K562 (cell line): ENCODE measurements at regions not wholly inside any gene's neighbourhood (a gene's known extent, or its start where the extent isn't known, plus 50 kb on each side); places are given as distances from the start of the nearest gene placed in this dataset.

Experiments used
- PHF8 ChIP-seq: fragments of 200-600 bp; sonication (generic); IDR thresholded peaks from 2 replicates; pipeline ENCODE4 v1.6.1; 2012; ENCODE audit warnings: mixed run types, mild to moderate bottlenecking, inconsistent platforms, low read length, moderate library complexity, borderline replicate concordance
- ZNF121 ChIP-seq: sonication (generic); formaldehyde crosslinking; conservative IDR thresholded peaks from 2 replicates; pipeline ENCODE4 v1.8.0; 2022; ENCODE audit warnings: missing genetic modification reagents
- TF ChIP-seq, protein P1 (sequence below), 2 experiments: fragments of 450-650 bp in 1 of 2; sonication (generic) in 1 of 2; formaldehyde crosslinking; conservative IDR thresholded peaks; 2 replicates each; pipeline versions ENCODE4 v1.4.0 to v1.8.1; 2020 to 2022; ENCODE audit warnings: mild to moderate bottlenecking in 1 of 2, missing genetic modification reagents in 1 of 2
- TF ChIP-seq, protein P2 (sequence below), 3 experiments: IDR thresholded peaks in 2 of 3; conservative IDR thresholded peaks in 1 of 3; 2 replicates each; pipeline ENCODE4 v1.5.1; 2011 to 2012; ENCODE audit warnings: low read length in 3 of 3, mild to moderate bottlenecking in 3 of 3, control low read depth in 2 of 3, improper control_type of control experiment in 1 of 3, inconsistent platforms in 1 of 3, low read depth in 1 of 3, mixed read lengths in 1 of 3, moderate library complexity in 1 of 3; ENCODE audit not compliant: insufficient read depth in 2 of 3

- TF ChIP-seq, protein P1, sequence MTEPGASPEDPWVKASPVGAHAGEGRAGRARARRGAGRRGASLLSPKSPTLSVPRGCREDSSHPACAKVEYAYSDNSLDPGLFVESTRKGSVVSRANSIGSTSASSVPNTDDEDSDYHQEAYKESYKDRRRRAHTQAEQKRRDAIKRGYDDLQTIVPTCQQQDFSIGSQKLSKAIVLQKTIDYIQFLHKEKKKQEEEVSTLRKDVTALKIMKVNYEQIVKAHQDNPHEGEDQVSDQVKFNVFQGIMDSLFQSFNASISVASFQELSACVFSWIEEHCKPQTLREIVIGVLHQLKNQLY (CRISPR knock-in tag; conservative IDR thresholded peaks at IDR 0.05) = no peak
- TF ChIP-seq, protein P2, sequence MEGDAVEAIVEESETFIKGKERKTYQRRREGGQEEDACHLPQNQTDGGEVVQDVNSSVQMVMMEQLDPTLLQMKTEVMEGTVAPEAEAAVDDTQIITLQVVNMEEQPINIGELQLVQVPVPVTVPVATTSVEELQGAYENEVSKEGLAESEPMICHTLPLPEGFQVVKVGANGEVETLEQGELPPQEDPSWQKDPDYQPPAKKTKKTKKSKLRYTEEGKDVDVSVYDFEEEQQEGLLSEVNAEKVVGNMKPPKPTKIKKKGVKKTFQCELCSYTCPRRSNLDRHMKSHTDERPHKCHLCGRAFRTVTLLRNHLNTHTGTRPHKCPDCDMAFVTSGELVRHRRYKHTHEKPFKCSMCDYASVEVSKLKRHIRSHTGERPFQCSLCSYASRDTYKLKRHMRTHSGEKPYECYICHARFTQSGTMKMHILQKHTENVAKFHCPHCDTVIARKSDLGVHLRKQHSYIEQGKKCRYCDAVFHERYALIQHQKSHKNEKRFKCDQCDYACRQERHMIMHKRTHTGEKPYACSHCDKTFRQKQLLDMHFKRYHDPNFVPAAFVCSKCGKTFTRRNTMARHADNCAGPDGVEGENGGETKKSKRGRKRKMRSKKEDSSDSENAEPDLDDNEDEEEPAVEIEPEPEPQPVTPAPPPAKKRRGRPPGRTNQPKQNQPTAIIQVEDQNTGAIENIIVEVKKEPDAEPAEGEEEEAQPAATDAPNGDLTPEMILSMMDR (IDR thresholded peaks at IDR 0.05 in 2 of 3, conservative IDR thresholded peaks at IDR 0.05 in 1 of 3; ENCODE audit: insufficient read depth in 2 of 3, low read depth in 1 of 3, low read length in 3 of 3) = no peak
- TF ChIP-seq ZNF121 (no peak), PHF8 (no peak)
Measured at GRCh38 chr11:110858547-110858921, 146.3 kb upstream of the ARHGAP20 start.
